SK-N-SH treated with all-trans-retinoic acid at 6 μM for 48 hours (cell line): ENCODE measurements at regions not wholly inside any gene's neighbourhood (a gene's known extent, or its start where the extent isn't known, plus 50 kb on each side); places are given as distances from the start of the nearest gene placed in this dataset.

Experiments
- ATAC-seq: fragments of 200-7000 bp; cut with Tn5 transposase; 3 replicates; pipeline ENCODE4 v1.9.1; 2020; ENCODE audit warnings: mild to moderate bottlenecking, moderate library complexity
- ARNTL ChIP-seq: fragments of 450-650 bp; formaldehyde crosslinking; IDR thresholded peaks from 2 replicates; pipeline ENCODE4 v1.5.0; 2020; ENCODE audit warnings: low read depth, mild to moderate bottlenecking, moderate library complexity, borderline replicate concordance
- BACH2 ChIP-seq: fragments of 250-450 bp; sonication (Bioruptor Pico); IDR thresholded peaks from 2 replicates; pipeline ENCODE4 v1.9.0; 2021; ENCODE audit warnings: mild to moderate bottlenecking, borderline replicate concordance
- CREB5 ChIP-seq: fragments of 250-450 bp; sonication (Bioruptor Pico); IDR thresholded peaks from 2 replicates; pipeline ENCODE4 v1.5.1; 2020; ENCODE audit warnings: low read depth, mild to moderate bottlenecking, moderate library complexity
- CSRNP3 ChIP-seq: fragments of 250-450 bp; sonication (Bioruptor Pico); IDR thresholded peaks from 2 replicates; pipeline ENCODE4 v1.5.1; 2021; ENCODE audit warnings: mild to moderate bottlenecking, moderate library complexity
- ESRRG ChIP-seq: fragments of 250-450 bp; sonication (Bioruptor Pico); IDR thresholded peaks from 2 replicates; pipeline ENCODE4 v1.6.1; 2021; ENCODE audit warnings: mild to moderate bottlenecking
- GLIS3 ChIP-seq: fragments of 250-450 bp; sonication (Bioruptor Pico); IDR thresholded peaks from 2 replicates; pipeline ENCODE4 v1.5.0; 2020; ENCODE audit warnings: mild to moderate bottlenecking, moderate library complexity
- ISL1 ChIP-seq: fragments of 250-450 bp; sonication (Bioruptor Pico); IDR thresholded peaks from 2 replicates; pipeline ENCODE4 v2.1.2; 2022; ENCODE audit warnings: mild to moderate bottlenecking, moderate library complexity
- OSR1 ChIP-seq: fragments of 250-450 bp; sonication (Bioruptor Pico); IDR thresholded peaks from 2 replicates; pipeline ENCODE4 v1.8.0; 2022; ENCODE audit warnings: moderate library complexity, mild to moderate bottlenecking, inconsistent platforms
- PATZ1 ChIP-seq: fragments of 250-450 bp; sonication (Bioruptor Pico); IDR thresholded peaks from 2 replicates; pipeline ENCODE4 v1.8.0; 2020; ENCODE audit warnings: mild to moderate bottlenecking, moderate library complexity, borderline replicate concordance
- POU6F1 ChIP-seq: fragments of 250-450 bp; sonication (Bioruptor Pico); IDR thresholded peaks from 2 replicates; pipeline ENCODE4 v1.8.0; 2021; ENCODE audit warnings: low read depth, mild to moderate bottlenecking, moderate library complexity, borderline replicate concordance
- PPARA ChIP-seq: fragments of 250-450 bp; sonication (Bioruptor Pico); IDR thresholded peaks from 2 replicates; pipeline ENCODE4 v1.5.0; 2020; ENCODE audit warnings: mild to moderate bottlenecking, borderline replicate concordance
- RARB ChIP-seq: fragments of 250-450 bp; sonication (Bioruptor Pico); IDR thresholded peaks from 2 replicates; pipeline ENCODE4 v1.8.0; 2021; ENCODE audit warnings: mild to moderate bottlenecking, moderate library complexity
- SNAI2 ChIP-seq: fragments of 250-450 bp; sonication (Bioruptor Pico); IDR thresholded peaks from 2 replicates; pipeline ENCODE4 v1.5.0; 2020; ENCODE audit warnings: mild to moderate bottlenecking, moderate library complexity
- TCF4 ChIP-seq: fragments of 250-450 bp; sonication (Bioruptor Pico); IDR thresholded peaks from 2 replicates; pipeline ENCODE4 v1.8.0; 2021; ENCODE audit warnings: mild to moderate bottlenecking, moderate library complexity, borderline replicate concordance
- TOX ChIP-seq: fragments of 250-450 bp; sonication (Bioruptor Pico); IDR thresholded peaks from 2 replicates; pipeline ENCODE4 v1.8.0; 2021; ENCODE audit warnings: mild to moderate bottlenecking, moderate library complexity, borderline replicate concordance
- TSHZ2 ChIP-seq: fragments of 250-450 bp; sonication (Bioruptor Pico); IDR thresholded peaks from 2 replicates; pipeline ENCODE4 v1.5.0; 2020; ENCODE audit warnings: mild to moderate bottlenecking, moderate library complexity
- ZC3H10 ChIP-seq: fragments of 250-450 bp; sonication (Bioruptor Pico); IDR thresholded peaks from 2 replicates; pipeline ENCODE4 v1.5.1; 2021; ENCODE audit warnings: mild to moderate bottlenecking, moderate library complexity
- ZFP3 ChIP-seq: fragments of 250-450 bp; sonication (Bioruptor Pico); IDR thresholded peaks from 2 replicates; pipeline ENCODE4 v1.5.0; 2020; ENCODE audit warnings: mild to moderate bottlenecking, moderate library complexity
- ZFP30 ChIP-seq: fragments of 450-650 bp; formaldehyde crosslinking; IDR thresholded peaks from 2 replicates; pipeline ENCODE4 v1.5.0; 2022; ENCODE audit warnings: mild to moderate bottlenecking, moderate library complexity
- ZNF8 ChIP-seq: fragments of 450-650 bp; formaldehyde crosslinking; IDR thresholded peaks from 2 replicates; pipeline ENCODE4 v1.5.0; 2020; ENCODE audit warnings: mild to moderate bottlenecking, moderate library complexity

GRCh38 chr6:149218915-149219314, 98.6 kb upstream of the TAB2 start (continued):
- TF ChIP-seq TSHZ2 (CRISPR knock-in tag) (no peak), BACH2 (CRISPR knock-in tag) (no peak), ZFP3 (CRISPR knock-in tag) (no peak), ZC3H10 (CRISPR knock-in tag) (no peak), PPARA (no peak), OSR1 (CRISPR knock-in tag) (no peak), TOX (CRISPR knock-in tag) (no peak)

GRCh38 chr6:149220882-149221773, 96.4 kb upstream of the TAB2 start:
- no peak for TF ChIP-seq ZC3H10 (CRISPR knock-in tag)
- no peak for TF ChIP-seq SNAI2 (CRISPR knock-in tag)
- TF ChIP-seq PATZ1 (CRISPR knock-in tag) = no peak
- TF ChIP-seq ESRRG (CRISPR knock-in tag) = no peak
- no peak for TF ChIP-seq POU6F1 (CRISPR knock-in tag)
- TF ChIP-seq ARNTL (CRISPR knock-in tag) = no peak
- TF ChIP-seq BACH2 (CRISPR knock-in tag) = no peak
- no peak for TF ChIP-seq ZFP30 (CRISPR knock-in tag)
- no peak for TF ChIP-seq ZNF8 (CRISPR knock-in tag)
- TF ChIP-seq CSRNP3 (CRISPR knock-in tag) = no peak
- no peak for ATAC-seq

GRCh38 chr6:149221774-149222070, 95.8 kb upstream of the TAB2 start:
- TF ChIP-seq TCF4 (CRISPR knock-in tag) (no peak), TOX (CRISPR knock-in tag) (no peak), ZC3H10 (CRISPR knock-in tag) (no peak), SNAI2 (CRISPR knock-in tag) (no peak), ZNF8 (CRISPR knock-in tag) (no peak), ISL1 (no peak)
- no peak for ATAC-seq

- ATAC-seq = no peak; the same call in 2 of the 3 replicates
- TF ChIP-seq ESRRG (CRISPR knock-in tag) = no peak
- no peak for TF ChIP-seq RARB
- TF ChIP-seq CREB5 (CRISPR knock-in tag) = no peak
- TF ChIP-seq ZFP3 (CRISPR knock-in tag) = no peak
- no peak for TF ChIP-seq POU6F1 (CRISPR knock-in tag)
- no peak for TF ChIP-seq GLIS3 (CRISPR knock-in tag)
Observed at GRCh38 chr6:149223120-149223903, 94.2 kb upstream of the TAB2 start.
